Cardiac muscle cell (in vitro differentiated cells and primary cell): ENCODE measurements at regions not wholly inside any gene's neighbourhood (a gene's known extent, or its start where the extent isn't known, plus 50 kb on each side); places are given as distances from the start of the nearest gene placed in this dataset.
A peak's percentile ranks its signal among the peaks of the same experiment; 100 is the strongest.

Source experiments
- DNase-seq, 2 donors: peaks; one replicate each; pipeline versions ENCODE4 v3.0.0 to v3.0.0-alpha.2; 2010 to 2017; ENCODE audit warnings: low read depth in 1 of 2, low spot score in 1 of 2
- H3K27ac ChIP-seq: fragments of 200-600 bp; sonication (generic); 2 replicates; pipeline ENCODE4 v1.5.1; 2016
- H3K27me3 ChIP-seq: fragments of 200-600 bp; sonication (generic); 2 replicates; pipeline ENCODE4 v1.6.0; 2016; ENCODE audit warnings: control low read depth
- H3K36me3 ChIP-seq: fragments of 200-600 bp; sonication (generic); 2 replicates; pipeline ENCODE4 v1.5.1; 2016; ENCODE audit warnings: control low read depth
- H3K4me1 ChIP-seq: fragments of 200-600 bp; sonication (generic); 2 replicates; pipeline ENCODE4 v1.8.1; 2017; ENCODE audit warnings: low read depth, mild to moderate bottlenecking, mixed run types
- H3K4me3 ChIP-seq: fragments of 200-600 bp; sonication (generic); 2 replicates; pipeline ENCODE4 v1.5.1; 2016; ENCODE audit warnings: mild to moderate bottlenecking
- H3K9me3 ChIP-seq: fragments of 200-600 bp; sonication (generic); 2 replicates; pipeline ENCODE4 v1.5.1; 2017; ENCODE audit warnings: low read depth, mild to moderate bottlenecking, control low read depth
- CTCF ChIP-seq: IDR thresholded peaks from 2 replicates; pipeline ENCODE4 v1.5.1; 2012; ENCODE audit warnings: low read depth, mild to moderate bottlenecking, low read length

DNA sequence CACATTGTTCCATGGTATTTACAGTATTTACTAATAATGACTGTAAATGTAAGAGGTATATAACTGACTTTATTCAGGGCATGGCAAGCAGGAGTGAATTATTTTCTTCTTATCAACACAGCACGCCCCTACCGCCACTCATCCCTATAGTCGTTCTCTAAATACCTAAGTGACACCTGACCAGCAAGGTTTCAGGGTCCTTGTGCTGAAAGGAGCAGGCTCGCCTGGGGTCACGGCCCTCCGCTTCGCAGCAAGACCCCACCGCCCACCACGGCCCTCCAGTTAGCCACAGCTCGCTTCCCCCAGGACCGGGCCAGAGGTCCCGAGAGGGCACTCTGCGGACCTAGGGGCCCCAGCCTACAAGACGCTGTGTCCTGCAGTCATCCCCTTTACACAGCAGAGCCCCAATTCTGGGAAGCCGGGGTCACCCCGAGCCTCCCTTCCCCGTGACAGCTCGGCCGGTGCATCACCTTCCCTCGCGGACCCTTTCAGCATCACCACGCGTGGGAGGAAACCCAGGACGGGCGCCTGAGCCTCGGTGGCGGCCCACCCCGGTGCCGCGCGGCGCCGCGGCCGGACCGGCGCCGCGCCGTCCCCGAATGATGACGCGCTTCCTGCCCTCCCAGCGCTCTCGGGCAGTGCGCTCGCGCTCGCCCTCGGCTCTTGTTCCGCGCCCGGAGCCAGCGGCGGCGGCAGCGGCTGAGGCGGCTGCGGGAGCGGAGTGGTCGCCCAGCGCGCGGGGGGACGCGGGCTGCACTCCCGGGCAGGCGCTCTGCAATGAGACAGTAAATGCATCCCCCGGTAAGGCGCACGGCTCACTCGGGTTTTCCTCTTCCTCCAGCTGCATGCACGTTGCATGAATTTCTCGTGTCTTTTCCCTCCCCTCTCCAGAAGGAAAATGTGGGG is 225.1 kb upstream of the C2CD4B start, which contains the start of gene TLN2:
Gene TLN2, plus strand, starts transcription at position 666 of the 906 bp plus-strand sequence.
- TF ChIP-seq CTCF: no peak
- Histone ChIP-seq H3K36me3 (no peaks in the 10 kb centered on the region), H3K27me3 (peaks cover 41% of the 10 kb centered on the region), H3K4me3 (peak within 1 kb of the TSS; percentile 94), H3K27ac (peak within 1 kb of the TSS; percentile 83), H3K4me1 (peaks cover 2% of the 10 kb centered on the region), H3K9me3 (no peaks in the 10 kb centered on the region)
- peak; percentile 82 to 91 for DNase-seq

DNA sequence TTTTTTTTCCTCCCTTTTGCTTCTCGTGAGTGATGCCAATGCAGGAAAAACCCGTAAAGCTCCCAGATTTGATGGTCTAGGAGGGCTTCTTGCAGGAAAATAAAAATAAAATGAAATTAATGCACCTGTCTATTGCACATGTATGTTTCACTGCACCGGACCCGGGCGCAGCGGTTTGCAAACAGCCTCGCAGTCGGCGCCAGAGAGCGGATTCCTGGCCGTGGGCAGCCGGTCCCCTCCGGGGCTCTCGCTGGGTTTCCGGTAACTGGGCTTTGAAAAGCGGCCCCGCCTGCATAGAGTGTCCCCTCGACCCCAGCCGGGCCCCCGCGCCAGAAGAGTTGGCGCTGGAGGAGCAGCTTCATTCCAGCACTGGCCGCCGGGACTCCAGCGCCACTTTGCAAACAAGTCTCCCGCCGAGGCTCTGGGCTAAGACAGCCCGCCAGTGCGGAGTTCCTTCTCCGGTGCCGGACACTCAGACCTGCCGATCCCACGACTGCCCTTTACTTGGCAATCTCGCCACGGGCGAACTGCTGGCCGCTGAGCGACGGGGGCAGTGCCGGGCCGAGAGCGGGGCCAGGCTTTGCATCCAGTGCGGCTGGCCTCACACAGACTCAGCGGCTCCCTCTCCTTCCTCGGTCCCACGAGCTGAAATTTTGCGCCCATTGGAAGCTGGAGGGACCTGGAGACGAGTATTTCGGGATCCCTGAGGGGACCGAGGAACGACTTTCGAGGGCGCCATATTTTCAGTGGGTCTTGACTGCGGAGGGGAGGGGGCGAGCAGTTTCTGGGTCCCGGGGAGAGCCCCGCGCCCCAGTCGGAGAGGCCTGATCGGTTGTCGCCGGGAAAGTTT is 225.9 kb upstream of the C2CD4B start:
- no peaks in the 10 kb centered on the region for H3K9me3 ChIP-seq
- no peaks in the 10 kb centered on the region for H3K36me3 ChIP-seq
- H3K27ac ChIP-seq: peak overlapping the region; percentile 25
- peak overlapping the region; percentile 94 for H3K4me3 ChIP-seq
- H3K27me3 ChIP-seq: peaks cover 42% of the 10 kb centered on the region
- H3K4me1 ChIP-seq: peaks cover 3% of the 10 kb centered on the region
- DNase-seq: peak; percentile 48 to 70
- TF ChIP-seq CTCF: peak; percentile 13

- Histone ChIP-seq H3K36me3 (no peaks in the 10 kb centered on the region), H3K9me3 (no peaks in the 10 kb centered on the region), H3K4me1 (peaks cover 7% of the 10 kb centered on the region), H3K27me3 (peaks cover 41% of the 10 kb centered on the region), H3K4me3 (peak overlapping the region; percentile 94), H3K27ac (no peak overlapping the region)
- DNase-seq: peak; percentile 64 to 70
- TF ChIP-seq CTCF: peak; percentile 48
These were observed 226.7 kb upstream of the C2CD4B start for GRCh38 chr15:62391641-62392262.

- TF ChIP-seq CTCF: peak; percentile 22
- peaks cover 7% of the 10 kb centered on the region for H3K4me1 ChIP-seq
These were observed 227.3 kb upstream of the C2CD4B start for GRCh38 chr15:62392376-62392775.

GRCh38 chr15:62393196-62393595 is 228.1 kb upstream of the C2CD4B start:
- TF ChIP-seq CTCF: no peak
- no peak overlapping the region for H3K4me3 ChIP-seq
- H3K36me3 ChIP-seq: no peaks in the 10 kb centered on the region
- peaks cover 7% of the 10 kb centered on the region for H3K4me1 ChIP-seq
- no peak overlapping the region for H3K27ac ChIP-seq
- H3K9me3 ChIP-seq: no peaks in the 10 kb centered on the region
- H3K27me3 ChIP-seq: peaks cover 33% of the 10 kb centered on the region
- no peak for DNase-seq

More at GRCh38 chr15:62392376-62392775, 227.3 kb upstream of the C2CD4B start:
- Histone ChIP-seq H3K27me3 (peaks cover 34% of the 10 kb centered on the region), H3K36me3 (no peaks in the 10 kb centered on the region), H3K9me3 (no peaks in the 10 kb centered on the region), H3K27ac (no peak overlapping the region), H3K4me3 (peak overlapping the region; percentile 94)
- DNase-seq: peak; percentile 19 to 37
